Epithelial cell of proximal tubule (primary cell): ENCODE measurements at regions not wholly inside any gene's neighbourhood (a gene's known extent, or its start where the extent isn't known, plus 50 kb on each side); places are given as distances from the start of the nearest gene placed in this dataset.

ENCODE experiments used
- DNase-seq: peaks from one replicate; pipeline ENCODE4 v3.0.0-alpha.2; 2011; ENCODE audit warnings: low read depth
- H3K4me3 ChIP-seq: 2 replicates; pipeline ENCODE4 v1.5.1; 2011; ENCODE audit warnings: low read depth, mild to moderate bottlenecking, low read length
- TF ChIP-seq, protein P1 (sequence below): conservative IDR thresholded peaks from 2 replicates; pipeline ENCODE4 v1.5.1; 2012; ENCODE audit warnings: low read depth, mild to moderate bottlenecking, low read length

DNA sequence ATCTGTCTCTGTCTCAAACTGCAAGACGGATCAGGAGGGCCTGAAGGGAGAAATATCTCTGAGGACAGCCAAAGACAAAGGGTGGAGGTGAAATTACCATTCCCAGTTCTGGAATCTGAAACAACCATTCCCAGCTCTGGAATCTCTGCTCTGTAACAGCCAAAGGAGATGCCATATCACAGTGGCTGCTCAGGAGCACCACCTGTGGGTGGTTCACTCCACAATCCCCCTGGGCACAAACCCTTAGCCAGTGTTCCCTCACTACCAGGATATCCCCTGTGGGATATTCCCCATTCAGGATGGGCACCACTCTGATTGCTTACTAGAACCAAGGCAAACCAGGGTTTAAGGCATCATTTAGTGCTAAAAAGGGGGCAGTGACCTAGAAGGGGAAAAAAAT is 199.0 kb downstream of the HTR7 start:
- TF ChIP-seq, protein P1, sequence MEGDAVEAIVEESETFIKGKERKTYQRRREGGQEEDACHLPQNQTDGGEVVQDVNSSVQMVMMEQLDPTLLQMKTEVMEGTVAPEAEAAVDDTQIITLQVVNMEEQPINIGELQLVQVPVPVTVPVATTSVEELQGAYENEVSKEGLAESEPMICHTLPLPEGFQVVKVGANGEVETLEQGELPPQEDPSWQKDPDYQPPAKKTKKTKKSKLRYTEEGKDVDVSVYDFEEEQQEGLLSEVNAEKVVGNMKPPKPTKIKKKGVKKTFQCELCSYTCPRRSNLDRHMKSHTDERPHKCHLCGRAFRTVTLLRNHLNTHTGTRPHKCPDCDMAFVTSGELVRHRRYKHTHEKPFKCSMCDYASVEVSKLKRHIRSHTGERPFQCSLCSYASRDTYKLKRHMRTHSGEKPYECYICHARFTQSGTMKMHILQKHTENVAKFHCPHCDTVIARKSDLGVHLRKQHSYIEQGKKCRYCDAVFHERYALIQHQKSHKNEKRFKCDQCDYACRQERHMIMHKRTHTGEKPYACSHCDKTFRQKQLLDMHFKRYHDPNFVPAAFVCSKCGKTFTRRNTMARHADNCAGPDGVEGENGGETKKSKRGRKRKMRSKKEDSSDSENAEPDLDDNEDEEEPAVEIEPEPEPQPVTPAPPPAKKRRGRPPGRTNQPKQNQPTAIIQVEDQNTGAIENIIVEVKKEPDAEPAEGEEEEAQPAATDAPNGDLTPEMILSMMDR, result peak; percentile 45
- no peak overlapping the region for H3K4me3 ChIP-seq
- no peak for DNase-seq

GRCh38 chr10:90665905-90666662 is 191.8 kb downstream of the HTR7 start:
- DNase-seq, result no peak
- no peak overlapping the region for H3K4me3 ChIP-seq
- TF ChIP-seq, protein P1, result no peak

DNA sequence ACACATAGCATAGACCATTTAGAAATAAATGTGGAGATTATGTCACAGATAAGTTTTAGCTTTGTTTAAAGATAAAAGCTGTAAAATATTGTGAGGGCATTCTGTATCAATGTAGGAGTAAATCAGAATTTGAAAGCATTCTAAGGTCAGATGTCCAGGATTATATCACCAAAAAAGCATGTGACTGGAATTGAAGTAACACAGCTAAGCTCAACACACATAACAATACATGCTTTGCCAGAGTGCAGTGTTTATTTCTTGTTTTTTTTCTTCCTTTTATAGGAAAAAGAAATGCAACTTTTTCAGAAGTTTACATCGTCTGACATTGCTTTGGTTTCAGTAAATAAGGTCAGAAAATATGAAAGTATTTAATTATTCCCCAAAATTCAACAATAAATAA is 183.4 kb downstream of the HTR7 start:
- no peak overlapping the region for H3K4me3 ChIP-seq
- TF ChIP-seq, protein P1, result no peak
- no peak for DNase-seq

DNA sequence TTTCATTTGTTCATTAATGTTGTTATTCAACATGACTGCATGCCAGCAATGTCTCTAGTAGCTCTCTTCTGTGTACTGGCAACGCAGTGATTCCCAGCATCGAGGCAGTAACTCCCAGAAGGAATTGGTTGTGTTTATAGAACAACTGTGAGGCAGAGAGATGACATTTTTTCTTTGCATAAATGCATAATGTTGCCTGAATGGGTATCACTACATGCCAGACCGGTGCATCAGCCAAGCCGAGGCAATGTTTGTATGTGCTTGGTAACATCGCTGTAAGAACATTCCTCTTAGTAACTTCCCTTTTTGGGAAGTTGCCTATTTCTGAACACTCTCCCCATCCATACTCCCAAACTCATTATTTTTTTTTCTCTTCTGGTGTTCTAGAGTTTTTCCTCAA is 182.9 kb downstream of the HTR7 start:
- TF ChIP-seq, protein P1, result no peak
- no peak overlapping the region for H3K4me3 ChIP-seq
- DNase-seq, result no peak

DNA sequence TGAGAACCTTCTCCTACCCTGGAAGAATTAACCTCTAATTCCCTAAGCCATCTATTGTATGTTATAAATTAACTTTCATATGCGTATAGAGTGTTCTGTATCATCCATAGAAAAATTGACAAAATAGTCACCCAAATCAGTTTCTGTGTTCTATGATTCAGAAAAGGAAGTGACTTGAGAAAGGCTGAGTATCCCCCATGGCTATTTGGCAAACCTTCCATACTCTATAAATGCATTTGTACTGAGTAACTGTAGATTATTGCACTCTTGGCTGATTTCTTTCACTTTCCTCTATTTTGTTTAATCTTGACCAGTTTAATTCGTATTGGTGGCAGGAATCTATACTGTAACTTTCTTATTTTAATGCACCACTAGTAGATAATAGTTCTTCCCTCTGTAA is 182.2 kb downstream of the HTR7 start:
- no peak overlapping the region for H3K4me3 ChIP-seq
- TF ChIP-seq, protein P1, result no peak
- DNase-seq, result no peak
